IMR-90 (cell line): ENCODE measurements at regions not wholly inside any gene's neighbourhood (a gene's known extent, or its start where the extent isn't known, plus 50 kb on each side); places are given as distances from the start of the nearest gene placed in this dataset.

Experiments used
- ATAC-seq: fragments of 200-7000 bp; cut with Tn5 transposase; 2 replicates; pipeline ENCODE4 v1.9.1; 2020; ENCODE audit warnings: low read depth, mild to moderate bottlenecking, moderate library complexity
- BruUV-seq: library from RNA; stranded (reverse); fragments of 400-500 nt; replicated peaks from 2 replicates; lab custom pipeline; 2021; lab: Mats Ljungman, UMichigan
- CTCF ChIA-PET: fragments of 300-600 bp; formaldehyde crosslinking; extraction: SDS; loops from one replicate; lab custom pipeline; 2021; ENCODE audit warnings: antibody characterized with exemption; lab: Yijun Ruan, JAX
- POLR2A ChIA-PET: fragments of 300-600 bp; sonication (Branson Sonifier 250); formaldehyde crosslinking; loops from one replicate; lab custom pipeline; 2022; ENCODE audit warnings: antibody characterized with exemption; ENCODE audit not compliant: unreplicated experiment; lab: Charles Lee
- DNase-seq: peaks from one replicate; pipeline ENCODE4 v3.0.0; 2013
- H2AFZ ChIP-seq: replicated peaks from 2 replicates; pipeline ENCODE3; 2013; ENCODE audit warnings: low read length, mild to moderate bottlenecking; ENCODE audit not compliant: poor library complexity
- H2AK5ac ChIP-seq: 2 replicates; pipeline ENCODE4 v1.6.1; 2013; ENCODE audit warnings: low read depth, low read length, inconsistent platforms
- H2AK9ac ChIP-seq: replicated peaks from 2 replicates; pipeline ENCODE3; 2013; ENCODE audit warnings: mild to moderate bottlenecking, low read depth, low read length, moderate library complexity; ENCODE audit not compliant: poor library complexity
- H2BK120ac ChIP-seq: 2 replicates; pipeline ENCODE4 v1.6.1; 2013; ENCODE audit warnings: low read depth, low read length, inconsistent platforms
- H2BK15ac ChIP-seq: 3 replicates; pipeline ENCODE4 v1.6.1; 2013; ENCODE audit warnings: low read depth, low read length, inconsistent platforms
- H2BK20ac ChIP-seq: 2 replicates; pipeline ENCODE4 v1.6.1; 2013; ENCODE audit warnings: low read depth, mild to moderate bottlenecking, inconsistent platforms, low read length, moderate library complexity
- H2BK5ac ChIP-seq: 2 replicates; pipeline ENCODE4 v1.6.1; 2013; ENCODE audit warnings: mild to moderate bottlenecking, low read depth, low read length, inconsistent platforms; ENCODE audit not compliant: poor library complexity, severe bottlenecking
- H3K14ac ChIP-seq: replicated peaks from 2 replicates; pipeline ENCODE4 v1.6.1; 2013; ENCODE audit warnings: low read depth, low read length, inconsistent platforms
- H3K18ac ChIP-seq: 2 replicates; pipeline ENCODE4 v1.6.1; 2013; ENCODE audit warnings: low read depth, low read length, control low read depth
- H3K23ac ChIP-seq: 2 replicates; pipeline ENCODE4 v1.6.1; 2013; ENCODE audit warnings: low read depth, low read length, inconsistent platforms
- H3K27ac ChIP-seq: 2 replicates; pipeline ENCODE4 v1.5.1; 2013; ENCODE audit warnings: mild to moderate bottlenecking, control low read depth, low read length; ENCODE audit not compliant: insufficient read depth
- H3K27me3 ChIP-seq: 2 replicates; pipeline ENCODE4 v1.6.1; 2013; ENCODE audit warnings: low read length; ENCODE audit not compliant: control insufficient read depth, insufficient read depth
- H3K36me3 ChIP-seq: 2 replicates; pipeline ENCODE4 v1.6.1; 2013; ENCODE audit warnings: low read length, mixed read lengths; ENCODE audit not compliant: control insufficient read depth, insufficient read depth
- H3K4ac ChIP-seq: 2 replicates; pipeline ENCODE4 v1.6.1; 2013; ENCODE audit warnings: low read depth, low read length, inconsistent platforms
- H3K4me1 ChIP-seq: 2 replicates; pipeline ENCODE4 v1.6.1; 2013; ENCODE audit warnings: low read length, mixed read lengths; ENCODE audit not compliant: control insufficient read depth, insufficient read depth
- H3K4me2 ChIP-seq: 2 replicates; pipeline ENCODE4 v1.6.1; 2013; ENCODE audit warnings: low read depth, mild to moderate bottlenecking, control low read depth, low read length, moderate library complexity
- H3K4me3 ChIP-seq: 2 replicates; pipeline ENCODE4 v1.5.1; 2013; ENCODE audit warnings: low read depth, mild to moderate bottlenecking, control low read depth, low read length, moderate library complexity; ENCODE audit not compliant: insufficient read depth
- H3K56ac ChIP-seq: 2 replicates; pipeline ENCODE4 v1.6.1; 2013; ENCODE audit warnings: low read length, inconsistent platforms; ENCODE audit not compliant: insufficient read depth; ENCODE audit errors: extremely low read depth
- H3K79me1 ChIP-seq, 2 experiments: 2 replicates each; pipeline ENCODE4 v1.6.1; 2013; ENCODE audit warnings: low read length in 2 of 2, inconsistent platforms in 1 of 2, low read depth in 1 of 2
- H3K9ac ChIP-seq: 2 replicates; pipeline ENCODE4 v1.6.1; 2013; ENCODE audit warnings: low read depth, low read length, control low read depth
- H3K9me1 ChIP-seq: 2 replicates; pipeline ENCODE4 v1.6.1; 2013; ENCODE audit warnings: low read length, inconsistent platforms; ENCODE audit not compliant: insufficient read depth
- H3K9me3 ChIP-seq: 2 replicates; pipeline ENCODE4 v1.6.1; 2013; ENCODE audit warnings: low read length; ENCODE audit not compliant: control insufficient read depth, insufficient read depth
- H4K20me1 ChIP-seq: 2 replicates; pipeline ENCODE4 v1.6.1; 2013; ENCODE audit warnings: low read length, inconsistent platforms; ENCODE audit not compliant: insufficient read depth
- H4K5ac ChIP-seq: 2 replicates; pipeline ENCODE4 v1.6.1; 2013; ENCODE audit warnings: mild to moderate bottlenecking, low read depth, low read length, control low read depth
- H4K8ac ChIP-seq, 2 experiments: 2 replicates each; pipeline ENCODE4 v1.6.1; 2013; ENCODE audit warnings: low read depth in 2 of 2, low read length in 2 of 2, control low read depth in 1 of 2, inconsistent platforms in 1 of 2
- H4K91ac ChIP-seq: 2 replicates; pipeline ENCODE4 v1.6.1; 2013; ENCODE audit warnings: low read depth, low read length, inconsistent platforms; ENCODE audit not compliant: insufficient read depth
- CEBPB ChIP-seq: IDR thresholded peaks from 2 replicates; pipeline ENCODE4 v1.6.1; 2012; ENCODE audit warnings: low read depth, low read length, improper control_type of control experiment
- CHD1 ChIP-seq: IDR thresholded peaks from 2 replicates; pipeline ENCODE4 v1.6.1; 2012; ENCODE audit warnings: low read depth, low read length, improper control_type of control experiment
- FOS ChIP-seq: fragments of 150-350 bp; IDR thresholded peaks from 2 replicates; pipeline ENCODE4 v1.6.1; 2016; ENCODE audit warnings: low read depth, low read length
- MAFK ChIP-seq: IDR thresholded peaks from 2 replicates; pipeline ENCODE4 v1.6.1; 2012; ENCODE audit warnings: low read depth, low read length, improper control_type of control experiment
- RAD21 ChIP-seq: IDR thresholded peaks from 2 replicates; pipeline ENCODE4 v1.6.1; 2012; ENCODE audit warnings: low read length, improper control_type of control experiment
- RCOR1 ChIP-seq: IDR thresholded peaks from 2 replicates; pipeline ENCODE4 v1.6.1; 2012; ENCODE audit warnings: mild to moderate bottlenecking, low read length, improper control_type of control experiment; ENCODE audit not compliant: insufficient replicate concordance
- WGBS, 2 experiments: methylation state at CpG; one replicate each; pipeline versions ENCODE4 v1.1.5 to v1.1.7; 2013; ENCODE audit warnings: missing lambda C conversion rate in 2 of 2; ENCODE audit not compliant: insufficient read length in 1 of 2; ENCODE audit errors: extremely low coverage in 2 of 2; 5-methylcytosine and 5-hydroxymethylcytosine counted together
- dilution Hi-C: fragments of 300-500 bp; cut with HindIII; formaldehyde crosslinking; loops from one replicate; pipeline ENCODE4 v1.14.3; 2018; ENCODE audit warnings: low sequenced_read_pairs; ENCODE audit not compliant: unreplicated experiment
- in situ Hi-C: fragments of 300-500 bp; cut with MboI; formaldehyde crosslinking; loops from 3 replicates; pipeline ENCODE4 v1.14.3; 2019; ENCODE audit warnings: low sequenced_read_pairs, inconsistent platforms, mixed read lengths
- intact Hi-C: fragments of 100-400 bp; cut with micrococcal nuclease; formaldehyde crosslinking; loops from 2 replicates; pipeline ENCODE4 v1.10.0; 2022

- H3K23ac ChIP-seq = no peak overlapping the region
- in situ Hi-C loops = no loop called here
- TF ChIP-seq RCOR1 = no peak
- TF ChIP-seq MAFK = no peak
- TF ChIP-seq RAD21 = no peak
- TF ChIP-seq CHD1 = no peak
- TF ChIP-seq CEBPB = no peak
- no peak for TF ChIP-seq FOS
- no peaks in the 10 kb centered on the region for H3K27me3 ChIP-seq
- dilution Hi-C loops = no loop called here
- no peak overlapping the region for H2AFZ ChIP-seq
- H2BK120ac ChIP-seq = no peak overlapping the region
- no peak overlapping the region for H3K9ac ChIP-seq
- H3K4me2 ChIP-seq = no peak overlapping the region
- no peak overlapping the region for H3K4me3 ChIP-seq
- 54% methylated on average over 5 of the region's 17 CpGs; no CpG with 5 or more reads in 1 of the 2 experiments for WGBS, 2 experiments
- H4K91ac ChIP-seq = no peak overlapping the region
- intact Hi-C loops = no loop called here
- H2BK15ac ChIP-seq = no peak overlapping the region
- DNase-seq (no peak), ATAC-seq (no peak)
- H3K27ac ChIP-seq = no peak overlapping the region
- H4K8ac ChIP-seq = no peak overlapping the region
- ChIA-PET POLR2A (no interaction called here), CTCF (no interaction called here)
- H2BK5ac ChIP-seq = no peak overlapping the region
- no peak overlapping the region for H3K4ac ChIP-seq
- H2AK5ac ChIP-seq = no peak overlapping the region
- no peak overlapping the region for H3K14ac ChIP-seq
- no peak overlapping the region for H3K18ac ChIP-seq
- H3K56ac ChIP-seq = no peak overlapping the region
- peaks cover 36% of the 10 kb centered on the region for H3K9me3 ChIP-seq
- peaks cover 2% of the 10 kb centered on the region; the same call in 1 of the 2 replicates for H3K4me1 ChIP-seq
- no peaks in the 10 kb centered on the region for H3K9me1 ChIP-seq
- H3K79me1 ChIP-seq = no peaks in the 10 kb centered on the region
- no peak overlapping the region for H4K5ac ChIP-seq
- no peak overlapping the region for H2AK9ac ChIP-seq
- no peak overlapping the region for H2BK20ac ChIP-seq
- BruUV-seq = no TSS peak
- H4K20me1 ChIP-seq = no peaks in the 10 kb centered on the region
- no peaks in the 10 kb centered on the region for H3K36me3 ChIP-seq
Measured at GRCh38 chr6:170174124-170174770, 116.6 kb downstream of the DLL1 start.
